Esophagus squamous epithelium (tissue), 5 donors: ENCODE measurements at regions not wholly inside any gene's neighbourhood (a gene's known extent, or its start where the extent isn't known, plus 50 kb on each side); places are given as distances from the start of the nearest gene placed in this dataset.

Experiments used
- DNase-seq: peaks from one replicate; lab custom pipeline; 2025; lab: John Stamatoyannopoulos, UW
- H3K27ac ChIP-seq, 4 donors: fragments of 200-600 bp; sonication (generic); one replicate each; pipeline ENCODE4 v1.5.1; 2016 to 2019; ENCODE audit warnings: mild to moderate bottlenecking in 1 of 4
- H3K27me3 ChIP-seq, 4 donors: fragments of 200-600 bp; sonication (generic); 1 replicate in 3 of 4; 2 replicates in 1 of 4; pipeline versions ENCODE4 v1.5.1 to v1.6.0; 2017 to 2021; ENCODE audit warnings: antibody characterized with exemption in 1 of 4
- H3K36me3 ChIP-seq, 3 donors: fragments of 200-600 bp; sonication (generic); one replicate each; pipeline ENCODE4 v1.5.1; 2016 to 2019
- H3K4me1 ChIP-seq, 3 donors: fragments of 200-600 bp; sonication (generic); one replicate each; pipeline ENCODE4 v1.5.1; 2017 to 2019
- H3K4me3 ChIP-seq, 4 donors: fragments of 200-600 bp; sonication (generic); 1 replicate in 3 of 4; 2 replicates in 1 of 4; pipeline ENCODE4 v1.5.1; 2016 to 2019; ENCODE audit warnings: mild to moderate bottlenecking in 2 of 4, moderate library complexity in 1 of 4
- H3K9me3 ChIP-seq, 3 donors: fragments of 200-600 bp; sonication (generic); one replicate each; pipeline ENCODE4 v1.5.1; 2016 to 2019
- POLR2A ChIP-seq, 4 donors: fragments of 450-650 bp; IDR thresholded peaks; one replicate each; pipeline ENCODE4 v1.6.1; 2017; ENCODE audit warnings: antibody characterized with exemption in 4 of 4, mild to moderate bottlenecking in 4 of 4, moderate library complexity in 3 of 4
- WGBS, 2 donors: methylation state at CpG; one replicate each; pipeline ENCODE4 v1.1.5; 2018; 5-methylcytosine and 5-hydroxymethylcytosine counted together
- intact Hi-C: fragments of 100-400 bp; cut with DNase I; formaldehyde crosslinking; loops from one replicate; pipeline ENCODE4 v1.15.0; 2022
- TF ChIP-seq, protein P1 (sequence below), 6 experiments: fragments of 450-650 bp in 4 of 6; fragments of 200-600 bp in 2 of 6; sonication (generic) in 2 of 6; IDR thresholded peaks; one replicate each; pipeline ENCODE4 v1.5.1; 2016 to 2019; ENCODE audit warnings: antibody characterized with exemption in 6 of 6, mild to moderate bottlenecking in 4 of 6, moderate library complexity in 4 of 6
- donor health status: DM: yes; HTN: yes; CAD: no.

DNA sequence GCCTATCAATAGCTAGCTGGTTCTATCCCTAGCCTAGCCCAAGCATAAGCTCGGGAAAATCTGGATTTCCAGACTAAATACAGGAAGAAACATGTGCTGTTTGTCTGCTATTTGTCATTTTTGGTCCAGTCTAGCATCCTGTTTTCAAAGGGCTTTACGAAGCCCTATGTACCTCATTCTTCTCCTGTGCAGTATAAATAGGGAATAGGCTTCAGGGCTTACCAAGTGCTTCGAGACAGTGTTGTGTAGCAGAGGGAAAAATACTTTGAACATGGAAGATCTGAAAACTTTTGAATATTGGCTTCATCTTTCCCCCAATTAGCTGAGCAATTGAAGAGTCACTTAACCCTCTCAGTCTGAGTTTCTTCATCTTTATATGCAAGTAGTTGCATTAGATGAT, 679.8 kb downstream of the TDRD15 start:
- 41 to 52% methylated on average over 3 of the region's 3 CpGs for WGBS, 2 donors
- no peaks in the 10 kb centered on the region for H3K4me1 ChIP-seq
- no peak overlapping the region for H3K4me3 ChIP-seq
- DNase-seq, result no peak
- no peak overlapping the region for H3K27ac ChIP-seq
- intact Hi-C loops, result no loop called here
- no peaks in the 10 kb centered on the region for H3K9me3 ChIP-seq
- no peak for TF ChIP-seq POLR2A (IDR thresholded peaks at IDR 0.05)
- TF ChIP-seq, protein P1, sequence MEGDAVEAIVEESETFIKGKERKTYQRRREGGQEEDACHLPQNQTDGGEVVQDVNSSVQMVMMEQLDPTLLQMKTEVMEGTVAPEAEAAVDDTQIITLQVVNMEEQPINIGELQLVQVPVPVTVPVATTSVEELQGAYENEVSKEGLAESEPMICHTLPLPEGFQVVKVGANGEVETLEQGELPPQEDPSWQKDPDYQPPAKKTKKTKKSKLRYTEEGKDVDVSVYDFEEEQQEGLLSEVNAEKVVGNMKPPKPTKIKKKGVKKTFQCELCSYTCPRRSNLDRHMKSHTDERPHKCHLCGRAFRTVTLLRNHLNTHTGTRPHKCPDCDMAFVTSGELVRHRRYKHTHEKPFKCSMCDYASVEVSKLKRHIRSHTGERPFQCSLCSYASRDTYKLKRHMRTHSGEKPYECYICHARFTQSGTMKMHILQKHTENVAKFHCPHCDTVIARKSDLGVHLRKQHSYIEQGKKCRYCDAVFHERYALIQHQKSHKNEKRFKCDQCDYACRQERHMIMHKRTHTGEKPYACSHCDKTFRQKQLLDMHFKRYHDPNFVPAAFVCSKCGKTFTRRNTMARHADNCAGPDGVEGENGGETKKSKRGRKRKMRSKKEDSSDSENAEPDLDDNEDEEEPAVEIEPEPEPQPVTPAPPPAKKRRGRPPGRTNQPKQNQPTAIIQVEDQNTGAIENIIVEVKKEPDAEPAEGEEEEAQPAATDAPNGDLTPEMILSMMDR (IDR thresholded peaks at IDR 0.05), result no peak
- no peaks in the 10 kb centered on the region for H3K27me3 ChIP-seq
- H3K36me3 ChIP-seq, result no peaks in the 10 kb centered on the region

DNA sequence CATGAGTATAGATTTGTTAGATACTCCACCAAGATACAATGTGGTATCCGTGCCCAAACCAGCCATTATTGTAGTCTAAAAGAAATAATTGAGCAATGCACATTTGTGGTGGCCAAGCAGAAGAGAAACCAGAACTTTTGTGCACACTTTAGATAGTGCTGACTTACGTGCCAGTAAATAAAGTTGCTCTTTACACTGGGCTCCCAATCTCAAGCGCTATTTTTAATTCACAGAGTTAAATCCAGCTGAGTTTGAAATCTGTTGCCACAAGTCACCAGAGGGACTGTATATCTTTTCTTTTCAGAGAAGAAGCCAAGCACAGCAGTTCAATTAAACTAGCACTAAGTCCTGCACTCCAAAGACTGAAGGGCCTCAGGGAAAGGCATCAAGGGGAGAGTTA, 680.4 kb downstream of the TDRD15 start:
- H3K27ac ChIP-seq, result no peak overlapping the region
- no peaks in the 10 kb centered on the region for H3K27me3 ChIP-seq
- 61 to 63% methylated on average over 3 of the region's 3 CpGs for WGBS, 2 donors
- no peak overlapping the region for H3K4me3 ChIP-seq
- no peaks in the 10 kb centered on the region for H3K9me3 ChIP-seq
- TF ChIP-seq, protein P1 (IDR thresholded peaks at IDR 0.05), result no peak
- no peak for TF ChIP-seq POLR2A (IDR thresholded peaks at IDR 0.05)
- DNase-seq, result no peak
- H3K4me1 ChIP-seq, result no peaks in the 10 kb centered on the region
- intact Hi-C loops, result no loop called here
- no peaks in the 10 kb centered on the region for H3K36me3 ChIP-seq

DNA sequence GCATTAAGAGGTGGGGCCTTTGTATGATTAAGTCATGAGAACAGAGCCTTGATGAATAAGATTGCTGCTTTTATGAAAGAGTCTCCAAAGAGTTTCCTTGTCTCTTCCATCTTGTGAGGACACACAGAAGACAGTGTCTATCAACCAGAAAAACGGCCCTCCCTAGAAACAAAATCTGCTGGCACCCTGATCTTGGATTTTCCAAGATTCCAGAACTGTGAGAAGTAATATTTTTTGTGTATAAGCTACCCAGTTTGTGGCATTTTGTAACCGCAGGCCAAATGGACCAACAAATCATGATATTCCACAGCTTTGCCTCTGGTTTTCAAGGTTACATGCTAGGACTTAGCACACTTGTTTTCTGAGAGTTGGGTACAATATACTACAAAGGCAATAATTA, 687.8 kb downstream of the TDRD15 start:
- no peaks in the 10 kb centered on the region for H3K27me3 ChIP-seq
- TF ChIP-seq, protein P1 (IDR thresholded peaks at IDR 0.05), result no peak
- no peak for TF ChIP-seq POLR2A (IDR thresholded peaks at IDR 0.05)
- 52 to 75% methylated on average over 2 of the region's 2 CpGs for WGBS, 2 donors
- intact Hi-C loops, result no loop called here
- DNase-seq, result no peak
- no peaks in the 10 kb centered on the region for H3K4me1 ChIP-seq
- no peak overlapping the region for H3K27ac ChIP-seq
- H3K36me3 ChIP-seq, result no peaks in the 10 kb centered on the region
- no peaks in the 10 kb centered on the region for H3K9me3 ChIP-seq
- no peak overlapping the region for H3K4me3 ChIP-seq

DNA sequence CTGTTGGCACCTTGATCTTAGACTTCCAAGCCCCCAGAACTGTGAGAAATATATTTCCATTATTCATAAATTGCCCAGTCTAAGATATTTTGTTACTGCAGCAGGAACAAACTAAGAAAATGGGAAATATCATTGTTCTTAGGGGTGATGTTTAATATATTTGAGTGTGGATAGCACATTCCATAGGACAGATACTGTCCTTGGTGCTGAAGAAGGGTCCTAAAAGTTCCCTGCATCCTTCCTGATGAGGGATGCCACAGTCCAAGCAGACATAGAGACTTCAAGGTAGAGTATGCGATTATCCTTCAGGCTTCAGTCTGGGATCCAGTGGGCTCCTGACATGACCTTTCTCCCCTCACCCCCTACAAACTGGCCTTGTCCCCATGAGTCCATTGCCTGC, 689.0 kb downstream of the TDRD15 start:
- 71 to 93% methylated on average over 1 of the region's 1 CpG for WGBS, 2 donors

DNA sequence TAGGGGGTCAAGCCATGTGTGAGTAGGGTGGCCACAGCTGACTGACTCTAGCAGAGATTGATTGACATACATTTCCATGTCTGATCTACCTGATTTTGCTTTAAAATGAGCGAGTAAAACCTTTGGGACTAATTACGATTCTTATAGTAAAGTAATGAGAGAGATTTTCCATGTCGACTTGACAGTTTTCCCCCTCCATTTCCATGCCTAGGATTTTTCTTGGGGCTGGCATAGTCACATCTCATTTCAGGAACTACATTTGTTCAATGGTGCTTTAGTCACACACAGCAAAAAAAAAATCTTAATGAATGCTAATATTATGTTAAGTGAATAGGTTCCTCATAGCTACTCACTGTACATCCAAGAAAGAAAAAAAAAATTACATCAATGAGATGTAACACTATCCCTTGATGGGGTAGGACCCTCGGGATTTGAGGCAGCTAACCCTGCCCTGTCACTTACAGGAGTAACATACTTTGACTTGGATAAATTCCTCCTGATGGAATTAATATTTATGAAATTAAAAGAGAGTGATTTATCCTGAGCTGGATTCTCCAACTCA, 690.9 kb downstream of the TDRD15 start:
- intact Hi-C loops, result no loop called here
- no peak for DNase-seq

More for the DNA sequence above, 689.0 kb downstream of the TDRD15 start:
- Histone ChIP-seq H3K4me3 (no peak overlapping the region), H3K4me1 (no peaks in the 10 kb centered on the region), H3K36me3 (no peaks in the 10 kb centered on the region), H3K27ac (no peak overlapping the region), H3K27me3 (no peaks in the 10 kb centered on the region), H3K9me3 (no peaks in the 10 kb centered on the region)
- no peak for TF ChIP-seq POLR2A (IDR thresholded peaks at IDR 0.05)
- TF ChIP-seq, protein P1 (IDR thresholded peaks at IDR 0.05), result no peak
- DNase-seq, result no peak
- intact Hi-C loops, result no loop called here

More for the DNA sequence above, 690.9 kb downstream of the TDRD15 start:
- Histone ChIP-seq H3K4me1 (no peaks in the 10 kb centered on the region), H3K27ac (no peak overlapping the region), H3K9me3 (no peaks in the 10 kb centered on the region), H3K4me3 (no peak overlapping the region), H3K27me3 (no peaks in the 10 kb centered on the region), H3K36me3 (no peaks in the 10 kb centered on the region)
- WGBS, 2 donors, result 62 to 76% methylated on average over 4 of the region's 4 CpGs
- TF ChIP-seq POLR2A (IDR thresholded peaks at IDR 0.05), result no peak
- TF ChIP-seq, protein P1 (IDR thresholded peaks at IDR 0.05), result no peak
